Posterior cingulate gyrus (tissue), 11 donors: ENCODE measurements at regions not wholly inside any gene's neighbourhood (a gene's known extent, or its start where the extent isn't known, plus 50 kb on each side); places are given as distances from the start of the nearest gene placed in this dataset.
"Not testable (repeated sequence)": the region's sequence is repeated elsewhere in the genome, so short reads cannot be mapped to it uniquely, and the experiment has no call there.

Experiments
- DNase-seq, 10 donors: peaks; one replicate each; pipeline versions ENCODE4 v3.0.0 to v3.0.0-alpha.2; 2020 to 2021; ENCODE audit warnings: mixed read lengths in 3 of 10
- intact Hi-C: fragments of 100-400 bp; cut with DNase I; formaldehyde crosslinking; loops from one replicate; pipeline ENCODE4 v1.15.1; 2023

- intact Hi-C loops, result no loop called here
- no peak for DNase-seq
Measured at GRCh38 chr4:160717848-160718247, 1446.0 kb downstream of the FSTL5 start.

DNA sequence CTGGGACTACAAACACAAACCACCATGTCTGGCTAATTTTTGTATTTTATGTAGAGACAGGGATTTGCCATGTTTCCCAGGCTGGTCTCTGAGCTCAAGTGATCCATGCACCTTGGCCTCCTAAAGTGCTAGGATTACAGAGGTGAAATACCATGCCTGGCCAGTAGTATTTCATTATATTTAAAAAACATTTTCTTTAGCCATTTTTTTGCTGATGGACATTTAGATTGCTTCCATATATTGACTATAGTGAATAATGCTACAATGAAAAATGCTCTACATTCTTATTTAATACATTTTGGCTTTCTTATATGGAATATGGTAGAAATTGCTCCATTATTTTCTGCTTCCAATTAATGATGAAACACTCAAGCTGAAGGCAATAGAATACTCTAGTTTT lies 1439.7 kb downstream of the FSTL5 start:
- intact Hi-C loops, result no loop called here
- no peak for DNase-seq

- DNase-seq, result no peak
- intact Hi-C loops, result no loop called here
Measured at GRCh38 chr4:160745126-160745525, 1418.7 kb downstream of the FSTL5 start.

GRCh38 chr4:160746585-160746984 lies 1417.2 kb downstream of the FSTL5 start:
- intact Hi-C loops, result not testable (repeated sequence)
- peak in 2 of 10 donors; percentile 36 to 70 for DNase-seq

DNA sequence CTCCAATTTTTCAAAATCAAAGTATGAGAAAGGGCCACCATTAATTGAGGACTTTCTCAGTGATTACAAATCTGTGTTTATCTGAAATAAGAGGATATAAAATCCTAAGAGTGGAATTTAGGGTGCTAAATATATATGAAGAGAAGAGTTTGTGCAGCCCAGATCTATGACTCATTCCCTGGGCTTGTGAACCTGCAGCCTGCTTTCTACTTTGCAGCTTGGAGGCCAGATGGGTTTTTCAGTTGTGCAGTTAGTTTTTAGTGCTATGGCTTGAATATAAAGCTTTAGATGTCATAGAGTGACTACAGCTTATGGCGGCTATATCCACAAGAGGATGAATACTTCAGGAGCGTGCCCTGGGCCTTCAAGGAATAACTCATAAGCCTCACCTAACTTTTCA lies 1391.1 kb downstream of the FSTL5 start:
- DNase-seq, result peak in 4 of 10 donors; percentile 2 to 37 (median 14)
- intact Hi-C loops, result no loop called here

DNA sequence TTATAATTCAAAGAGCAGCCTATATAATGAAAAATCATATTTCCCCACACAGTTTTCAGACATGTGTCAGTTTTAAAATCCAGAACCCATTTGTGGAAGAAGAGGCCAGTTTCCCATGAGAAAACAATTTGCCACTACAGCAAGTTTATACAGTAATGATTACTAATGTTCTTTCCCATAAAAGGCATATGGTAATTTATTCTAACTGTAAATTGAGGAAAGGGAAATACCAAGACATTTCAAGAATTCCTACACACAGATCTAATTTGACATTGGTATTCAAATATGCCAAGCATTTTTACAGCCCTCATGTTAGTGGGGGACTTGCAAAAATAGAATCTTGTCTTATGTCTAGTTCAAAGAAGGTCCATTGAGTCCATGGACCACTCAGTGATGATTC lies 1368.6 kb downstream of the FSTL5 start:
- no peak for DNase-seq
- intact Hi-C loops, result no loop called here

DNA sequence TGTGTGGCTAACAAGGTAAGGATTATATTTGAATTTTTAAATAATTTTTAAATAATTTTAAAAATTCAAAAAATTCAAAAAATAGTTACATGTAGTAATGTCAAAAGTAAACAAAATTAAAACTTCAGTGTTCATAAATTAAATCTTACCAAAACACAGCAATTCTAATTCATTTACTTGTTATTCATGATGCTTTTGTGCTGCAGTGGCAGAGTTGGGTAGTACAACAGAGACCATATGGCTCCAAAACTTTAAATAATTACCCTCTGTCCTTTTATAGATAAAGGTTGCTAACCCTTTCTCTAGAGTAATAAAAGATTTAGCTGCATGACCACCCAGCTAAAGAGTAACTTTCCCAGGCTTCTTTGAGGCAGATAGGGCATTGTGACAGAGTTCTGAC lies 1355.6 kb downstream of the FSTL5 start:
- DNase-seq, result no peak
- intact Hi-C loops, result no loop called here

DNA sequence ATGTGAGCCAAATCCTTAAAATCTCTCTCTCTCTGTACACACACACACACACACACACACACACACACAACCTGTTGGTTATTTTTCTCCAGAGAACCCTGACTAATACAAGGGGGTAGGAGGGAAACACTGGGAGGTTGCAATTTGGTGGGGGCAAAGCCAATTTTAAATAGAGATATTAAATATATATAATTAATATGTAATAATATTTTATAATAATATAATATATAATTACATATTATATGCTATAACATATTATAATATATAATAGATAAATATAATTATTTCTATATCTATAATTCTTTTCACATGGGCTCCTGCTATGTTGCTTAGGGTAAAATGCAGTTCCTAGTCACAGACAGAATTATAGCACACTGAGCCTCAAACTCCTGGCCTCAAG lies 1354.2 kb downstream of the FSTL5 start:
- no peak for DNase-seq
- intact Hi-C loops, result no loop called here

DNA sequence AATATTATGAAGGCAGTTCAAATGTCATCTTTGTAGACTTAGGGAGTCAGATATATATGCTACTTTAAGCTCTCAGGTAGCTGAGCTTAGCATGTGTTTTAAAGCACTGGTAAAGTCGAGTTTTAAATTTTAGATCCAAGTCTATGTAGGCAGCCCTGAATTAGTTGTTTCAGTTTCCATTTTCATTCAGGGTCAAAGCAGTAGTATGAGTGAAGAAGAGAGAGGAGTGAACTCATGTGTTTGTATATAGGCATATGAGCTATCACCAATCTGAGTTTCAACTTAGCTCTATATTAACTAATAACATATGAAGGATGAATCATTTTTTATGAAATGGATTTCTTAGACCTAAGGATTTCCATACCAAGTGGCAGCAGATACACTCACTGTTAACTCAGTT lies 1353.4 kb downstream of the FSTL5 start:
- no peak for DNase-seq
- intact Hi-C loops, result no loop called here

DNA sequence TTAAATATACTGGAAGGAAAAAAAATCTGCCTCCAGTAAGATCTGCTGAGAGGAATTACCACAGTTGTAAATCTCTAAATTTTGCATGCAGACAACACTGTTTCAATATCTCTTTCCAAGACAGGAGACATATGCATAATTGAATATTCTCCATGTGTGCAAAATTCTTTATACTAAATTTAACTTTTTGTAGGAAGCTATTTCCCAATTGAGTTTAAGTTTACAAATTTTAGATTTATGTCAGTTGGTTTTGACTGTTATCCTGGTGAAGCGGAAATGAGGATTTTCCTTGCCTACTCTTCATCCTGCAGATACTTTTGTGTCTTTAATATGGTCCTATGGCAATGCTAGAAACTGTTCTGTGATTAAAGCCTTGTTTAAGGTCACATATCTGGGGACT lies 1352.9 kb downstream of the FSTL5 start:
- no peak for DNase-seq
- intact Hi-C loops, result no loop called here

- no peak for DNase-seq
- intact Hi-C loops, result no loop called here
Measured at GRCh38 chr4:160811956-160812355, 1351.8 kb downstream of the FSTL5 start.

DNA sequence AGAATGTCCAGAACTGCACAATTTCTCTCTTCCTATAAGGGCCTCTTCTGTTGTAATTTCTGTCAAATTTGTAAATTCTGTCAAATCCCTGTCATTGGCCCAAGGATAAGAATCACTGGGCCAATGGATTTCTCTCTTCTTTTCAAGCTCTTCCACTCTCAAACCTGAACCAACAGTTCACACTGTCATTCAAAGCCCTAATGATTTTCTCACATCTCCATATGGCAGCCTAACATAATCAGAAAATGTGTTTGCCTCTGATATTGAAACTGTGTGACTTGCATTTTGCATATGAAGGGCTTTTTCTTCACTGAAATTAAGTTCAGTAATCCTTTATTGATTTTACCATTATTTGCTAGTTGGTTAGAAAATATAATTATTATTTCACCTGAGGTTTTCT lies 1349.1 kb downstream of the FSTL5 start:
- no peak for DNase-seq
- intact Hi-C loops, result no loop called here

DNA sequence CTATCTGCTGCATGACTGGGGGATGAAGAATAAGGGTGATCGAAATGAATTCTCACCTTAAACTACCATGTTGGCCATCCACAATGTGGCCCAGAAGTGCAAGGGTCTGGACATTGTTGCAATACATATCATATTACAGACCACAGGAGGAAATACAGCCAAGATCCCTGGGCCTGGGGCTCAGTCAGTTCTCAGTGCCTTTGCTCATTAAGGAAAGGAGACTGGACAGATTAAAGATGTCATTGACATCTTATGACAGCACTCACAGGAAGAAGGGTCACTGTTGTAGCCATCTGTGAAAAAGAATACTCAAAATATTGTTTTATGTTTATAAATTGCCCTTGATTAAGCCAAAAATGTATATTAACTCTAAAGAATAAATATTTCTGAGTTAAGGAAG lies 1345.2 kb downstream of the FSTL5 start:
- intact Hi-C loops, result no loop called here
- DNase-seq, result no peak

DNA sequence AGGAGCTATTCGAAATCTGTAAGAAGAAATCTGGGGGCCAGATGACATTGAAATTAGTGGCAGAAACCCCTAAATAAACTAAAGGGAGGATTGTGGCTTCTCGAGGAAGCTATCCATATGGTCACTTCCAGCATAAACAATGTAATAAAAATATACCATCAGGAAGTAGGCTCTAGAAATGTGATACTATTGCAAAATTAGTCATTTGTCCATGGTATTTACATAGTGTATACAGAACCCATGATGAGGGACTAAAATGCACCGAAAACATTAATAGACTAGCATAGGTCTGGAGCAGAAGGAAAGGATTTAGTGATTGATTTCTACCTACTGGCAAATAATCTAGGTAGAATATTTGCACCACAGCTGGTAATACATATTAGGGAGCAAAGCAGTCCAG lies 1344.0 kb downstream of the FSTL5 start:
- no peak for DNase-seq
- intact Hi-C loops, result no loop called here

DNA sequence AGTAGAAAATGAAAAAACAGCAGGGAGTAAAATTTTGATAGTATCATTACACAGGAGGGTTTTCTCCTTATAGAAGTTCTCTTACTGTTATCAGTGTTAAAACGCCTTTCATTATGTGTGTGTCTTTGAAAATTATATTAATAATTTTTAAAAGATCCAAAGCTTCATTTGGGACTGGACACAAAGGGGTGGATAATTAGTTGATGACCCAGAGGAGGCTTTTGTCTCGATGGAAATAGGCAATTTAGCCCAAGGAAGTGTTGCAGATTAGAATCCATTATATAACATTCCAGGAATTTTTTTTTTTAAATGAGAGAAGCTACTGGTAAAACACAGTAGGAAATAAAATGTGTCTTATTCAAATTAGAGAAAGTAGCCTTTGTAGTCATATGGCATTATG lies 1339.3 kb downstream of the FSTL5 start:
- no peak for DNase-seq
- intact Hi-C loops, result no loop called here

DNA sequence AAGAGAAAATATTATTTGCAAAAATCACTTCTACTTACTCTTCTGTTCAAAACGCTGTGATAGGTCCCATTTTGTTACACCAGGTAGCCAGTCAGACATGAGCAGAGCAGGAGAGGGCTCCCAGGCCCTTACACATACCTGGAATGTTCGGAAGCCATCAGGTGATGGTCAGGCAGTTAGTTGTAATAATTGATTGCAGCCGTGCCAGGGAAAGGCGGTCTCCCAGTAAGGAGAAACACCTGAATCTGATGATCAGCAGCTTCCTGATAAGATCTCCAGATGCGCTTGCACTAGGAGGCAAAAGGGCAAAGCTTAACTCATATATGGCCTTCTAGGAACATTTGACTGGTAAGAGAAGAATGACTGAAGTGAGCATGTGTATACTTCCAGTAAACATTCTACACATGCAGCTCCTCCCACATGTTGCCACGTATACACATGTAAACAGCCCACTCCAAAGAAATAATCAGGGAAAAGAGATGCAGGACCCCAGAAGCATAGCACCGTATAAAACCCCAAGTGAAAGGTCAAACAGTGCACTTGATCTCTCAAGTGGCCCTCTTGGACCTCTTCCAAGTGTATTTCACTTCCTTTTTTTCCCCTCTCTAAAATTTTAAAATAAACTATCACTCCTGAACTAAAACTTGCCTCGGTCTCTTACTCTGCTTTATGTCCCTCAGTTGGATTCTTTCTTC lies 1338.0 kb downstream of the FSTL5 start:
- intact Hi-C loops, result no loop called here
- DNase-seq, result no peak

GRCh38 chr4:160826339-160826679 lies 1337.5 kb downstream of the FSTL5 start:
- DNase-seq, result no peak
- intact Hi-C loops, result no loop called here

DNA sequence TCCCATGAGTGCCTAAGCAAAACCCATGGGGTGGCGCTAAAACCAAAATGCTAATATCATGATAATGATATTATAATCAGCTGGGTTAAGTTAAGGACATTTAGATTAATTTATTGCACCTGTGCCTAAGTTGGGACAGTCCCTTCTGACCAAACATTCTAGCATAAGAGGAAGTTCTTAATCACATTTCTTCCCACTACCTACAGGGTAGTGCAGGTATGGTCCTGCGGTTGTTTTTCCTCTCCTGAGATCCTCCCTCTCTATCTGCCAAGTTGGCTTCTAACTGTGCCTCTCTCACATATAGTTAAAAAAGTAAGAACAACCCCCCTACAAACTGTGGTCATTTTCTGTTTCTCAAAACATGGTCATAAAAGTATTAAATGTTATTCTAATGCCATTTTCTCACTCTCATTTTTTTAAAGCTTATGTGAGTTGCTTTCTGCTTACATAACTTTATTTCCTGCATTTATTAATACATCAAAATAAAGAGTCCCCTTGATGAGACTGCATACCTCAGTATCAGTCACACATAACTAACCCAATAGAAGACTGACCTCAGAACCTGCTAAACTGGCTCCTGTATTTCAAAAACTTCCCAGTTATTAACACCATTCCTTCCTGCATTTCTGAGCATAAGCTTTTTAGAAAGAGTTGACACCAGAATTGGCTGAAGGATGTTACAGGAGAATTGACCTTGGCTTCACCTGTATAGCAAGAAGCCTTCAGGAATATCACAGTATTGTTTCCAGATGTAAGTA lies 1332.5 kb downstream of the FSTL5 start:
- DNase-seq, result no peak
- intact Hi-C loops, result no loop called here

- intact Hi-C loops, result no loop called here
- DNase-seq, result peak in 1 of 10 donors; percentile 48
Measured at GRCh38 chr4:160835789-160836188, 1328.0 kb downstream of the FSTL5 start.

DNA sequence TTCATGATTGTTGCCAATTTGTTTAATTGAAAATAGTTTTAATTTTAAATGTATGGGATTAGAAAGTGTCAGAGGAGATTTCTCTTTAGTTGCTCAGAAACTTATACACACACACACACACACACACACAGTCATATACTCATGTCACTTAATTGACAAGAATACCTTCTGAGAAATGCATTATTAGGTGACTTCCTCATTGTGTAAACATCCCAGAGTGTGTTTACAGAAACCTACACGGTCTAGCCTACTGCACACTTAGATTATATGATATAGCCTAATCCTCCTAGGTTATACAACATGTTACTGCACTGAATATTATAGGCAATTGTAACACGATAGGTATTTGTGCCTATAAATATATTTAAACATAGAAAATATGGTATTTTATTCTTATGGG lies 1327.4 kb downstream of the FSTL5 start:
- intact Hi-C loops, result no loop called here
- no peak for DNase-seq

DNA sequence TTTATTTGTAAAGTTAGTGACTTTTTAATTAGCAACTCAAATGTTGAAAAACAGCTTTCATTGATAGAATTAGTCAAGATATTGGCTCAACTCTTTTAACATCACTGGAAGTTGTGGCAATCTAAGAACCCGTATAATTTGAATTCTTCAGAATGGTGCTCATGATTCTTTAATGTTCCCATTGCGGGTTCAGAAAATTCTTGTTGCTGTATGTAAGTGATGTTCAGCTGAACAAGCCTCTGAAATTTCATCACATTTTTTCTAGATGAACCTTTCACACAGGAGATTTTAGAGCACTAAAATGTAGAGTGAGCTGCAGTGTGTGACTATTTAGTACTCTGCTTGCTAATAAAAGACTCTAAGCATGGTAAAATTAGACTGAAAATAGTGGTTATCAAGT lies 1317.7 kb downstream of the FSTL5 start:
- intact Hi-C loops, result no loop called here
- DNase-seq, result no peak

DNA sequence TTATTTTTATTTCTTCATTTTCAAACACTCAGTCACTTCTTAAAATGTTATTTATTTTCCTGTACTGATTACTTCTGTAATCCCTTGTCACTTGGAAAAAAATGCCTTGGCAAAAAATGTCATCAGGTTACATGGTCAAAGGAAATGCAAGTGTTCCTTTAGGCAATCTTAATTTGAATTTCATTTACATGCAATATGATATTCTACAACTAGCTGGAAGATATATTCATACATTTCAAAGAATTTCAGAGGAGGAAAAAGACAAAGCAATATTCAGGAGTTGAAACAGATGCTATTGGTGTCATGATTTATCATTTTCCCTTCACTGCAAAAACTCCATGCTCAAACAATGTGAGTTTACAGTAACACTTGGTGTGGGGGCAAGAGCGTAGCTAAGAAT lies 1316.6 kb downstream of the FSTL5 start:
- no peak for DNase-seq
- intact Hi-C loops, result no loop called here

GRCh38 chr4:160848489-160848888 lies 1315.3 kb downstream of the FSTL5 start:
- no peak for DNase-seq
- intact Hi-C loops, result no loop called here
